ENCODE measurements at regions not wholly inside any gene's neighbourhood (a gene's known extent, or its start where the extent isn't known, plus 50 kb on each side); places are given as distances from the start of the nearest gene placed in this dataset.

GRCh38 chr11:70650075-70650909, 252.0 kb downstream of the CTTN start:
- peak; percentile 8 for DNase-seq (ENCODE audit: low read depth)

DNA sequence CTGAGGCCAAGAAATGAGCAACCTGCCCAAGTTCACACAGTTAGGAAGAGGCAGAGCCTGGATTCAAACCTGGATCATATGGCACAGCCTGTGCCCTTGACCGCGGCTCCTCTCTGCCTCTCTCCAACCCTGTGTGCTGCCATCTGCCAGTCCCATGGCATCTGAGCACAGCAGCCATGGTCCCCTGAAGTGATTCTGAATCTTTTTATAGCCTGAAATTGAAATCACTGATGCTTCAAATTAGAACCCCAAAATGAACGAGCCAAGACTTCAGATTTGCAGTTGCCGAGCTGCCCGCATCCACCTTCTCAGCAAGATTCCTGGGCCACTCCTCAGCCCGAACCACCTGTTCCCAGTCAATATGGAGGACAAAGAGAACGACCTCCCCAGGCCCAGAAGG, 252.7 kb downstream of the CTTN start:
- no peak for DNase-seq (ENCODE audit: low read depth)

GRCh38 chr11:70654016-70654415, 255.7 kb downstream of the CTTN start:
- DNase-seq (ENCODE audit: low read depth) = no peak

GRCh38 chr11:70655816-70656215, 257.5 kb downstream of the CTTN start:
- DNase-seq (ENCODE audit: low read depth) = no peak

DNA sequence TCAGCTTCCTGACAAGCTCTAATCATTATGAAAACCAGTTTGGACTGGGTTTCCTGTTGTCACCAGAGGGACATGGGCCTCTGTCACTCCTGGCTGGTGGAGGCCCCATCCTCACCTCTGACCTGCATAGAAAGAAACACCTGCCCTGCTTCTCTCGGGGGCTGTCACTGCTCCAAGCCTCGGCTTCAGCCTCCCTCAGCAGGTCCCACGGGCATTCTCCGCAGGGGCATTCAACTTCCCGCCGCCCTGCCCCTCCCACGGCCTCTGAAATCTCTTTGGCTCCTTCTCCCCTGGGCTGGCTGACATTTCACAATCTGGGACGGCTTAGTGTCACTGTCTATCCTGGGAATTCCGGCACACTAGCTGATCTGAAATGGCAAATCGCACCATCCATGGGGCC, 257.9 kb downstream of the CTTN start:
- no peak for DNase-seq (ENCODE audit: low read depth)

- DNase-seq (ENCODE audit: low read depth) = no peak
Observed at GRCh38 chr11:70660059-70660888, 261.9 kb downstream of the CTTN start.

DNA sequence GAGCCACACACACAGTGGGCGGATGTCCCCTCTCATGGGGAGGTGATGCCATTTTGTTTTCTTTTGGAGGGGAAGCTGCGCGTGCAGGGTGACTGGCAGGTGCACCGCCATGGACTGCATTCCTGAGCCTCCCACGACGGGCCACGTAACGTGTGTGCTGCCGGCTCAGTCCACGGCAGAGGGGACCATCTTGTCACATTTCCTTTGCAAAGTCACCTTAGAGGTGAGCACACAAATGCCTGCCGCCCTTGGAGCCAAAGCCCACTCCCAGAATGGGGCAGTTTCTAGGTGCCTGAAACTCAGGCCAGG, 262.5 kb downstream of the CTTN start:
- DNase-seq (ENCODE audit: low read depth) = no peak

- DNase-seq (ENCODE audit: low read depth) = no peak
Observed at GRCh38 chr11:70661761-70662501, 263.6 kb downstream of the CTTN start.

GRCh38 chr11:70662691-70663098, 264.4 kb downstream of the CTTN start:
- DNase-seq (ENCODE audit: low read depth) = no peak

- no peak for DNase-seq (ENCODE audit: low read depth)
Observed at GRCh38 chr11:70663815-70664214, 265.5 kb downstream of the CTTN start.

DNA sequence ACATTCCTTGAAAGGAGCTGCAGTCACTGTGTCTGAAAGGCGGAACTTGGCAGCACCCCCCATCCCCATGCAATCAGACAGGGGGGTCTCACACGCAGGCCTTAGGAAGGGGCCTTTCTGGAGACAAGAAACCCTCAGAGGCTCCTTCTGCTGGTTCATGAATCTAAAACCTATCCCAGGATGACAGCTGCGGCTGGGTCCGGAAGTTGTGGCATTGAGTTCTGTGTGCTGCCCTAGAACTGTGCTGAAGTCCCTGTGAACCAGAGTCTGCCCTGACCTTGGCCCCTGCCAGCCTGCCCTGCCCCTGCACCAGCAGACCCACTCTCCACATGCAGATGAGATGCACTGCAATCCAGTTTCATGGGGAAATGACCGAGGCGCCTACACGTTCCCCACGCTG, 268.0 kb downstream of the CTTN start:
- no peak for DNase-seq (ENCODE audit: low read depth)

DNA sequence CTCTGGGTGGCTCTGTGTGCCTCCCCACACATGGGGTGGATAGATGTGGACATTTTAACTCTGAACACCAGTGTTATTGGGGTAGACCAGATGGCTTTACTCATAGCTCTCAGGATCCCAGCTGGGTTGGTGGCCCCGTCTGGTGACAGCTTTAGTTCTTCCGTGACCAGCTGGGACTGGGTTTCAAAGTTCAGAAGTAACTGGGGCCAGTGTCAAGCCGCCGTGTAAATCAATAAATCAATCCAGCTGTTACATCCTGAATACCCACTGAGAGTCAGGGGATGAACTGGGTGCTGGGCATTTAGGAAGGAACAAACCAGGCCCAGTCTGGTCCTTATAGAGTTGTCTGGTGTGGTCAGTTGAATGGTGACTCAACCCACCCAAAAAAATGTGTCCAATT, 269.4 kb downstream of the CTTN start:
- no peak for DNase-seq (ENCODE audit: low read depth)

GRCh38 chr11:70668204-70669202, 270.2 kb downstream of the CTTN start:
- no peak for DNase-seq (ENCODE audit: low read depth)

GRCh38 chr11:70669281-70669680, 271.0 kb downstream of the CTTN start:
- no peak for DNase-seq (ENCODE audit: low read depth)

DNA sequence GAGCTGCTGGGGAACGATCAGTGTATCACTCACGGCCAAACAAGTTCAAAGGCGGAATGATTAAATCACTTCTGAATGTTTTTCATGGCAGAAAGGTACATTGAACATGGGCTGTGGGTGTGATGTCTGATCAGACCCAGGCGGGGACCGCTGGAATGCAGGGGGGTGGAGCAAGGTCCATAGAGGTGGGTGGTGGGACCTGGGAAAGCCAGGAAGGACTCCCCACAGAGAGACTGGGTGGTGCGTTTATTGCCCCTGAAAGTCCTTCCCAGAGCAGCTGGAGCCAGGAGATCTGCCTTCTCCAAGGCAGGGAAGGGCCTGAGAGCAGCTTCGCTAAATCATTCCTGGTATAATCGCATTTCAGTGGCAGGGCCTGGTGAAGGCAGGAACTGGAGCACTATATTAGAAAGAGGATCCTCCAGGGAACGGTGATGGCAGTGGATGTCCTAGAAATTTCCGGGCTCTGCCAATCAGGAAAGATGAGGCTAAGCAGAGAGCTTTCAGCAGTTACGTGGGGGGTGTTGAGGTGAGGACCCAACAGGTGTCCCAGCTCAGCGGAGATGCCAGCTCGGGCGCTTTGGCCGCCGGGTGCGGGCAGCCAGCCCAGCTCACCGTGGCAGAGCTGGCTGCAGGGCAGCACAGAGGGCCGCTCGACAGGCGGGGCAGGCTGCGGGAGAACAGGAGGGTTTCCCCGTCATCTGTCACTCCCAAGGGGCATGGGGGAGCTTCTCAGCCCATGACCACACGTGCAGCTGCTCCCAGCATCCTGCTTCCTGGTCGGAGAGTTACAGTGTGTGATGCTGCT, 271.7 kb downstream of the CTTN start:
- DNase-seq (ENCODE audit: low read depth) = no peak

GRCh38 chr11:70670676-70671034, 272.3 kb downstream of the CTTN start:
- DNase-seq (ENCODE audit: low read depth) = no peak

- no peak for DNase-seq (ENCODE audit: low read depth)
Observed at GRCh38 chr11:70671083-70671482, 272.8 kb downstream of the CTTN start.

GRCh38 chr11:70671611-70672010, 273.3 kb downstream of the CTTN start:
- no peak for DNase-seq (ENCODE audit: low read depth)

GRCh38 chr11:70672991-70673653, 274.8 kb downstream of the CTTN start:
- DNase-seq (ENCODE audit: low read depth) = no peak

DNA sequence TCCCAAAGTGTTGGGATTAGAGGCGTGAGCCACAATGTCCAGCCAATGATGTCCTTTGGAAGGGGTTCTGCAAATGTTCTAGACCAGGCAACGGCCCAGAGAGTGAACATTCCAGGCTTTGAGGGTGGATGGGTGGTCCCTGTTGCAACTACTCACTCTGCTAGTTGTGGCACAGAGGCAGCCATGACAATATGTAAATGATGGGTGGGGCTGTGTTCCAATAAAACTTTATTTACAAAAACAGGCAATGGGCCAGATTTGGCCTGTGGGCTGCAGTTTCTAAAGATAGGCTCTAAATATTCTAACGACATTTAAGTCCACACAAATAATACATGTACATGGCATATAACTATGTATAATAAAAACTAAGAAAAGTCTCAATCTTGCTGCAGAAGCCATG, 276.3 kb downstream of the CTTN start:
- no peak for DNase-seq (ENCODE audit: low read depth)
